K562 (cell line): ENCODE measurements at regions not wholly inside any gene's neighbourhood (a gene's known extent, or its start where the extent isn't known, plus 50 kb on each side); places are given as distances from the start of the nearest gene placed in this dataset.

Source experiments
- ATAC-seq: fragments of 200-7000 bp; cut with Tn5 transposase; 3 replicates; pipeline ENCODE4 v1.9.1; 2020; ENCODE audit warnings: moderate library complexity
- BruUV-seq: library from RNA; stranded (reverse); fragments of 400-500 nt; replicated peaks from 2 replicates; lab custom pipeline; 2021; lab: Mats Ljungman, UMichigan
- CTCF ChIA-PET: fragments of 300-600 bp; formaldehyde crosslinking; extraction: SDS; loops from one replicate; lab custom pipeline; 2021; ENCODE audit warnings: low intra/inter-chr PET ratio; lab: Yijun Ruan, JAX
- POLR2A ChIA-PET: fragments of 300-600, 350-650 bp; sonication (Branson Sonifier 250); formaldehyde crosslinking; extraction: SDS; loops from one replicate; lab custom pipeline; 2021; ENCODE audit warnings: antibody characterized with exemption, inconsistent platforms; lab: Yijun Ruan, JAX
- DNase-seq, 4 experiments: peaks; one replicate each; pipeline versions ENCODE4 v3.0.0 to v3.0.0-alpha.2; 2011 to 2018; ENCODE audit warnings: low spot score in 3 of 4, mixed read lengths in 3 of 4; ENCODE audit errors: extremely low read depth in 1 of 4
- FAIRE-seq: peaks from 2 replicates; lab custom pipeline; 2011; peaks lifted over from hg19 to GRCh38; lab: Jason Lieb, UNC
- H2AFZ ChIP-seq: 2 replicates; pipeline ENCODE4 v1.6.0; 2011; ENCODE audit warnings: low read depth, low read length, control low read depth, inconsistent platforms
- H3K27ac ChIP-seq: fragments of 200-600 bp; 3 replicates; pipeline ENCODE4 v1.8.0; 2011; ENCODE audit warnings: low read depth, mild to moderate bottlenecking, control low read depth, inconsistent platforms, low read length, moderate library complexity, mixed read lengths; ENCODE audit errors: extremely low read depth
- H3K27me3 ChIP-seq, 2 experiments: fragments of 300-600 bp in 1 of 2; 2 replicates in 1 of 2; 3 replicates in 1 of 2; pipeline versions ENCODE4 v1.6.0 to v1.8.0; 2011; ENCODE audit warnings: inconsistent platforms in 2 of 2, low read length in 2 of 2, mild to moderate bottlenecking in 1 of 2, mixed read lengths in 1 of 2, moderate library complexity in 1 of 2; ENCODE audit not compliant: control insufficient read depth in 2 of 2, insufficient read depth in 2 of 2
- H3K36me3 ChIP-seq: fragments of 300-600 bp; 3 replicates; pipeline ENCODE4 v1.8.0; 2011; ENCODE audit warnings: mild to moderate bottlenecking, low read length, inconsistent platforms; ENCODE audit not compliant: control insufficient read depth, insufficient read depth
- H3K4me1 ChIP-seq, 2 experiments: fragments of 200-600 bp in 1 of 2; replicated peaks in 1 of 2; 2 replicates in 1 of 2; 3 replicates in 1 of 2; pipeline versions ENCODE4 v1.5.1 to v1.8.0; 2011; ENCODE audit warnings: inconsistent platforms in 2 of 2, low read length in 2 of 2, mild to moderate bottlenecking in 1 of 2, mixed read lengths in 1 of 2, moderate library complexity in 1 of 2; ENCODE audit not compliant: control insufficient read depth in 2 of 2, insufficient read depth in 2 of 2
- H3K4me2 ChIP-seq: 2 replicates; pipeline ENCODE4 v1.6.1; 2011; ENCODE audit warnings: low read length, control low read depth, inconsistent platforms, mixed read lengths; ENCODE audit not compliant: insufficient read depth
- H3K4me3 ChIP-seq: fragments of 200-600 bp; sonication (generic), shearing (Covaris generic); 2 replicates; pipeline ENCODE4 v1.5.1; 2016; ENCODE audit warnings: control low read depth, inconsistent platforms
- H3K79me2 ChIP-seq: fragments of 200-600 bp; 3 replicates; pipeline ENCODE4 v1.8.0; 2011; ENCODE audit warnings: low read length, inconsistent platforms; ENCODE audit not compliant: control insufficient read depth, insufficient read depth
- H3K9ac ChIP-seq, 2 experiments: 2 replicates each; pipeline versions ENCODE4 v1.6.0 to v1.6.1; 2011; ENCODE audit warnings: low read depth in 2 of 2, low read length in 2 of 2, control low read depth in 1 of 2, inconsistent platforms in 1 of 2, mild to moderate bottlenecking in 1 of 2, mixed read lengths in 1 of 2; ENCODE audit not compliant: insufficient read depth in 1 of 2
- H3K9me1 ChIP-seq: one replicate; pipeline ENCODE4 v1.6.0; 2011; ENCODE audit warnings: inconsistent platforms, mild to moderate bottlenecking, low read length, moderate library complexity; ENCODE audit not compliant: control insufficient read depth, insufficient read depth
- H3K9me3 ChIP-seq: replicated peaks from 2 replicates; pipeline ENCODE4 v1.5.1; 2011; ENCODE audit warnings: low read depth, low read length, inconsistent platforms; ENCODE audit not compliant: control insufficient read depth, insufficient read depth
- H4K20me1 ChIP-seq: replicated peaks from 2 replicates; pipeline ENCODE4 v1.6.1; 2011; ENCODE audit warnings: low read length, inconsistent platforms, mixed read lengths; ENCODE audit not compliant: control insufficient read depth, insufficient read depth
- CSDE1 ChIP-seq, 2 experiments: fragments of 450-650 bp; IDR thresholded peaks; 2 replicates each; pipeline ENCODE4 v1.6.1; 2016; ENCODE audit warnings: mild to moderate bottlenecking in 1 of 2
- MAX ChIP-seq: sonication (generic); formaldehyde crosslinking; IDR thresholded peaks from 2 replicates; pipeline ENCODE4 v1.9.0; 2022; ENCODE audit warnings: mild to moderate bottlenecking, missing genetic modification reagents
- MAZ ChIP-seq, 2 experiments: fragments of 450-650 bp in 1 of 2; sonication (generic) in 1 of 2; formaldehyde crosslinking; IDR thresholded peaks in 1 of 2; conservative IDR thresholded peaks in 1 of 2; 2 replicates each; pipeline versions ENCODE4 v1.4.0 to v1.5.0; 2020; ENCODE audit warnings: mild to moderate bottlenecking in 1 of 2, missing genetic modification reagents in 1 of 2
- POLR2A ChIP-seq: fragments of 450-650 bp; conservative IDR thresholded peaks from 2 replicates; pipeline ENCODE4 v1.6.1; 2016
- SAFB ChIP-seq: fragments of 200-400 bp; formaldehyde crosslinking; IDR thresholded peaks from 2 replicates; pipeline ENCODE4 v1.6.1; 2017; ENCODE audit warnings: low read depth, low read length, borderline replicate concordance
- SREBF2 ChIP-seq: sonication (generic); formaldehyde crosslinking; IDR thresholded peaks from 2 replicates; pipeline ENCODE4 v1.4.0; 2020; ENCODE audit warnings: mild to moderate bottlenecking, missing genetic modification reagents
- STAT5B ChIP-seq: fragments of 250-450 bp; sonication (Bioruptor Pico); IDR thresholded peaks from 2 replicates; pipeline ENCODE4 v1.8.0; 2021; ENCODE audit warnings: mild to moderate bottlenecking, inconsistent platforms
- TEAD2 ChIP-seq: fragments of 450-650 bp; IDR thresholded peaks from 2 replicates; pipeline ENCODE4 v1.6.1; 2016; ENCODE audit warnings: missing genetic modification characterization, control low read depth, missing compliant biosample characterization
- ZNF511 ChIP-seq: sonication (generic); formaldehyde crosslinking; IDR thresholded peaks from 2 replicates; pipeline ENCODE4 v1.8.0; 2022; ENCODE audit warnings: mild to moderate bottlenecking, missing genetic modification reagents
- ZNF780A ChIP-seq: fragments of 250-450 bp; sonication (Bioruptor Pico); IDR thresholded peaks from 2 replicates; pipeline ENCODE4 v1.5.0; 2021; ENCODE audit warnings: mild to moderate bottlenecking
- WGBS: fragments of 100-300 bp; shearing (Covaris generic); methylation state at CpG from one replicate; pipeline ENCODE4 v1.1.6; 2016; ENCODE audit warnings: low coverage, mixed read lengths; ENCODE audit not compliant: insufficient coverage; ENCODE audit errors: missing lambda C conversion rate; 5-methylcytosine and 5-hydroxymethylcytosine counted together
- in situ Hi-C: fragments of 300-500 bp; cut with MboI; formaldehyde crosslinking; loops from 4 replicates; pipeline ENCODE4 v1.15.0; 2018; ENCODE audit warnings: inconsistent platforms, mixed read lengths
- intact Hi-C: fragments of 100-400 bp; cut with micrococcal nuclease; formaldehyde crosslinking; loops from 2 replicates; pipeline ENCODE4 v1.14.2; 2022
- TF ChIP-seq, protein P1 (sequence below): sonication (generic); IDR thresholded peaks from 2 replicates; pipeline ENCODE4 v1.6.1; 2016

DNA sequence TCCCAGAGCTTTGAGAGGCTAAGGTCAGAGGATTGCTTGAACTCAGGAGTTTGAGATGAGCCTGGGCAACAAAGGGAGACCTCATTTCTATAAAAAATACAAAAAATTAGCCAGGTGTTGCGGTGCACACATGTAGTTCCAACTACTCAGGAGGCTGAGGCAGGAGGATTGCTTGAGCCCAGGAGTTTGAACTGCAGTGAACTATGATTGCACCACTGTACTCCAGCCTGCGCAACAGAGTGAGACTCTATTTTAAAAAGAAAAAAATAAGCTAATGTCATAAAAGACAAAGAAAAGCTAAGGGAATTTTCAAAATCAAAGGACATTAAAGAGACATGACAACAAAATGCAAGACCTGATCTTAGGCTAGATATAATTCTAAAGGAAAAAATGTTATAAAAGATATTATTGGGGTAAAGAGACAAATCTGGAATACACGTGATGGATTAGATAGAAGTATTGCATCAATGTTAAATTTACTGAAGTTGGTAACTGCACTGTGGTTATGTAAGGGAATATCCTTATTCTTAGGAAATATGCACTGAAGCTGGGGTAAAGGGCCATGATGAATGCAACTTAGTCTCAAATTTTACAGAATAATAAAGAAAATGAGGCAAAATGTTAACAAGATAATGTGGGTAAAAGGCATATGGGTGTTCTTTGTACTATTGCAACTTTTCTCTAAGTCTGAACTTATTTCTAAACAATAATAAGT, 75.2 kb downstream of the SPRY1 start:
- Histone ChIP-seq H3K27me3 (peaks cover 6% of the 10 kb centered on the region in 2 experiments; a peak in 2 of 5 replicates), H3K9me1 (no peaks in the 10 kb centered on the region), H3K9ac (no peak overlapping the region), H3K4me2 (no peak overlapping the region), H3K27ac (no peak overlapping the region), H3K4me3 (no peak overlapping the region), H3K79me2 (no peaks in the 10 kb centered on the region), H3K36me3 (no peaks in the 10 kb centered on the region), H4K20me1 (no peaks in the 10 kb centered on the region), H2AFZ (no peak overlapping the region), H3K4me1 (no peaks in the 10 kb centered on the region), H3K9me3 (no peaks in the 10 kb centered on the region)
- ChIA-PET POLR2A (interaction anchor here (0.8 kb wide), 1 partner anchor 10 kb away, joined by 3 read pairs; no protein-coding TSS in a partner anchor), CTCF (interaction anchor here (0.5 kb wide), 1 partner anchor 36 kb away, joined by 3 read pairs; no protein-coding TSS in a partner anchor)
- in situ Hi-C loops: no loop called here
- intact Hi-C loops: no loop called here
- TF ChIP-seq STAT5B (CRISPR knock-in tag) (no peak), MAZ (CRISPR knock-in tag; conservative IDR thresholded peaks at IDR 0.05 in 1 of 2, IDR thresholded peaks at IDR 0.05 in 1 of 2) (no peak), ZNF780A (CRISPR knock-in tag) (no peak), CSDE1 (IDR thresholded peaks at IDR 0.05) (no peak), TEAD2 (no peak), SREBF2 (CRISPR knock-in tag) (no peak), ZNF511 (CRISPR knock-in tag) (no peak), SAFB (no peak), MAX (CRISPR knock-in tag) (no peak), POLR2A (no peak)
- TF ChIP-seq, protein P1, sequence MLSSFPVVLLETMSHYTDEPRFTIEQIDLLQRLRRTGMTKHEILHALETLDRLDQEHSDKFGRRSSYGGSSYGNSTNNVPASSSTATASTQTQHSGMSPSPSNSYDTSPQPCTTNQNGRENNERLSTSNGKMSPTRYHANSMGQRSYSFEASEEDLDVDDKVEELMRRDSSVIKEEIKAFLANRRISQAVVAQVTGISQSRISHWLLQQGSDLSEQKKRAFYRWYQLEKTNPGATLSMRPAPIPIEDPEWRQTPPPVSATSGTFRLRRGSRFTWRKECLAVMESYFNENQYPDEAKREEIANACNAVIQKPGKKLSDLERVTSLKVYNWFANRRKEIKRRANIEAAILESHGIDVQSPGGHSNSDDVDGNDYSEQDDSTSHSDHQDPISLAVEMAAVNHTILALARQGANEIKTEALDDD: no peak
- WGBS: 12% methylated on average over 3 of the region's 3 CpGs
- FAIRE-seq (no peak), ATAC-seq (no peak), DNase-seq (no peak)
- no TSS peak for BruUV-seq
